Liver (tissue), 8 donors: ENCODE measurements at regions not wholly inside any gene's neighbourhood (a gene's known extent, or its start where the extent isn't known, plus 50 kb on each side); places are given as distances from the start of the nearest gene placed in this dataset.

Experiments used
- DNase-seq: peaks from one replicate; pipeline ENCODE4 v3.0.0-alpha.2; 2017; ENCODE audit warnings: low spot score
- H3K27ac ChIP-seq, 2 donors: one replicate each; pipeline ENCODE4 v1.7.0; 2013; ENCODE audit warnings: inconsistent platforms in 2 of 2, low read length in 2 of 2, control low read depth in 1 of 2, low read depth in 1 of 2, mild to moderate bottlenecking in 1 of 2
- H3K27me3 ChIP-seq, 4 donors: one replicate each; pipeline versions ENCODE4 v1.6.1 to v1.7.0; 2013; ENCODE audit warnings: low read length in 3 of 4, inconsistent platforms in 1 of 4, mild to moderate bottlenecking in 1 of 4, moderate library complexity in 1 of 4; ENCODE audit not compliant: control insufficient read depth in 4 of 4, insufficient read depth in 4 of 4
- H3K36me3 ChIP-seq, 4 donors: one replicate each; pipeline versions ENCODE4 v1.6.1 to v1.7.0; 2013; ENCODE audit warnings: low read length in 3 of 4, mild to moderate bottlenecking in 3 of 4, low read depth in 1 of 4, moderate library complexity in 1 of 4; ENCODE audit not compliant: control insufficient read depth in 4 of 4, insufficient read depth in 3 of 4
- H3K4me1 ChIP-seq, 4 donors: one replicate each; pipeline versions ENCODE4 v1.6.1 to v1.7.0; 2013; ENCODE audit warnings: low read length in 3 of 4, mild to moderate bottlenecking in 3 of 4, moderate library complexity in 1 of 4; ENCODE audit not compliant: control insufficient read depth in 4 of 4, insufficient read depth in 4 of 4
- H3K4me3 ChIP-seq, 3 donors: one replicate each; pipeline versions ENCODE4 v1.6.1 to v1.7.0; 2013; ENCODE audit warnings: low read length in 3 of 3, control low read depth in 1 of 3, low read depth in 1 of 3, mild to moderate bottlenecking in 1 of 3
- H3K9ac ChIP-seq, 2 donors: one replicate each; pipeline ENCODE4 v1.7.0; 2013; ENCODE audit warnings: low read length in 2 of 2, mild to moderate bottlenecking in 2 of 2, moderate library complexity in 2 of 2, control low read depth in 1 of 2, low read depth in 1 of 2
- H3K9me3 ChIP-seq, 4 donors: one replicate each; pipeline versions ENCODE4 v1.6.1 to v1.7.0; 2013; ENCODE audit warnings: low read length in 3 of 4; ENCODE audit not compliant: control insufficient read depth in 4 of 4
- ATF3 ChIP-seq: IDR thresholded peaks from 2 replicates; pipeline ENCODE4 v1.6.1; 2016; ENCODE audit warnings: antibody characterized with exemption
- CTCF ChIP-seq: fragments of 150-350 bp; IDR thresholded peaks from 2 replicates; pipeline ENCODE4 v1.5.1; 2017; ENCODE audit warnings: improper control_type of control experiment, low read depth, low read length; ENCODE audit not compliant: missing input control
- EGR1 ChIP-seq, 2 donors: IDR thresholded peaks; 2 replicates each; pipeline ENCODE4 v1.6.1; 2016 to 2018; ENCODE audit warnings: antibody characterized with exemption in 2 of 2, low read depth in 2 of 2
- FOXA1 ChIP-seq: IDR thresholded peaks from 2 replicates; pipeline ENCODE4 v1.6.1; 2016; ENCODE audit warnings: antibody characterized with exemption
- FOXA2 ChIP-seq: IDR thresholded peaks from 2 replicates; pipeline ENCODE4 v1.6.1; 2016; ENCODE audit warnings: antibody characterized with exemption
- GABPA ChIP-seq, 2 donors: IDR thresholded peaks in 1 of 2; conservative IDR thresholded peaks in 1 of 2; 2 replicates each; pipeline ENCODE4 v1.6.1; 2016; ENCODE audit warnings: antibody characterized with exemption in 2 of 2, mild to moderate bottlenecking in 1 of 2, moderate library complexity in 1 of 2
- HNF4A ChIP-seq, 2 donors: conservative IDR thresholded peaks; 2 replicates each; pipeline ENCODE4 v1.6.1; 2016; ENCODE audit warnings: antibody characterized with exemption in 2 of 2, mild to moderate bottlenecking in 2 of 2
- HNF4G ChIP-seq: IDR thresholded peaks from 2 replicates; pipeline ENCODE4 v1.6.1; 2016; ENCODE audit warnings: antibody characterized with exemption
- JUND ChIP-seq, 2 donors: IDR thresholded peaks; 2 replicates each; pipeline ENCODE4 v1.6.1; 2016; ENCODE audit warnings: antibody characterized with exemption in 2 of 2
- MAX ChIP-seq: IDR thresholded peaks from 2 replicates; pipeline ENCODE4 v1.6.1; 2016; ENCODE audit warnings: antibody characterized with exemption
- NR2F2 ChIP-seq: IDR thresholded peaks from 2 replicates; pipeline ENCODE4 v1.6.1; 2016; ENCODE audit warnings: antibody characterized with exemption
- RAD21 ChIP-seq, 2 donors: IDR thresholded peaks; 2 replicates each; pipeline ENCODE4 v1.6.1; 2016; ENCODE audit warnings: antibody characterized with exemption in 2 of 2, mild to moderate bottlenecking in 2 of 2
- REST ChIP-seq: IDR thresholded peaks from 2 replicates; pipeline ENCODE4 v1.6.1; 2016; ENCODE audit warnings: antibody characterized with exemption, mild to moderate bottlenecking
- RXRA ChIP-seq, 2 donors: IDR thresholded peaks; 2 replicates each; pipeline ENCODE4 v1.6.1; 2017 to 2018; ENCODE audit warnings: antibody characterized with exemption in 2 of 2, mild to moderate bottlenecking in 1 of 2
- SP1 ChIP-seq: IDR thresholded peaks from 2 replicates; pipeline ENCODE4 v1.6.1; 2018; ENCODE audit warnings: antibody characterized with exemption, mild to moderate bottlenecking
- TAF1 ChIP-seq: conservative IDR thresholded peaks from 2 replicates; pipeline ENCODE4 v1.6.1; 2016; ENCODE audit warnings: antibody characterized with exemption, mild to moderate bottlenecking
- YY1 ChIP-seq: IDR thresholded peaks from 2 replicates; pipeline ENCODE4 v1.6.1; 2016; ENCODE audit warnings: antibody characterized with exemption, mild to moderate bottlenecking
- ZBTB33 ChIP-seq: IDR thresholded peaks from 2 replicates; pipeline ENCODE4 v1.6.1; 2016; ENCODE audit warnings: antibody characterized with exemption
- WGBS: extraction: QIAGEN DNeasy Blood & Tissue Kit; methylation state at CpG from one replicate; pipeline ENCODE4 v1.1.7; 2013; 5-methylcytosine and 5-hydroxymethylcytosine counted together
- donor health status: healthy.
- donor health status: healthy.
- donor health status: healthy.
- donor health status: healthy.
- donor health status: healthy.

GRCh38 chr6:43921548-43922425 is 151.8 kb downstream of the VEGFA start:
- no peak overlapping the region for H3K4me3 ChIP-seq
- H3K9me3 ChIP-seq: no peaks in the 10 kb centered on the region
- H3K4me1 ChIP-seq: peaks cover 17 to 59% (median 43%) of the 10 kb centered on the region in 4 donors
- H3K27me3 ChIP-seq: no peaks in the 10 kb centered on the region
- DNase-seq: no peak
- TF ChIP-seq SP1 (peak; percentile 65), REST (no peak), ATF3 (no peak), CTCF (no peak), YY1 (peak; percentile 5), RXRA (IDR thresholded peaks at IDR 0.05) (peak; percentile 75 to 77), EGR1 (IDR thresholded peaks at IDR 0.05; ENCODE audit: low read depth in 2 of 2) (peak in 1 of 2 donors; percentile 49), TAF1 (no peak), HNF4G (no peak), ZBTB33 (no peak), FOXA2 (peak; percentile 7), FOXA1 (no peak), GABPA (IDR thresholded peaks at IDR 0.05 in 1 of 2, conservative IDR thresholded peaks at IDR 0.05 in 1 of 2) (no peak), RAD21 (IDR thresholded peaks at IDR 0.05) (peak in 1 of 2 donors; percentile 54), HNF4A (conservative IDR thresholded peaks at IDR 0.05) (peak; percentile 43 to 55), NR2F2 (peak; percentile 76), JUND (IDR thresholded peaks at IDR 0.05) (peak in 1 of 2 donors; percentile 8), MAX (no peak)
- H3K27ac ChIP-seq: peak overlapping the region; percentile 31 to 45
- H3K36me3 ChIP-seq: no peaks in the 10 kb centered on the region
- H3K9ac ChIP-seq: no peak overlapping the region
- WGBS: 51% methylated on average over 20 of the region's 20 CpGs
